ENCODE measurements at regions not wholly inside any gene's neighbourhood (a gene's known extent, or its start where the extent isn't known, plus 50 kb on each side); places are given as distances from the start of the nearest gene placed in this dataset.

DNA sequence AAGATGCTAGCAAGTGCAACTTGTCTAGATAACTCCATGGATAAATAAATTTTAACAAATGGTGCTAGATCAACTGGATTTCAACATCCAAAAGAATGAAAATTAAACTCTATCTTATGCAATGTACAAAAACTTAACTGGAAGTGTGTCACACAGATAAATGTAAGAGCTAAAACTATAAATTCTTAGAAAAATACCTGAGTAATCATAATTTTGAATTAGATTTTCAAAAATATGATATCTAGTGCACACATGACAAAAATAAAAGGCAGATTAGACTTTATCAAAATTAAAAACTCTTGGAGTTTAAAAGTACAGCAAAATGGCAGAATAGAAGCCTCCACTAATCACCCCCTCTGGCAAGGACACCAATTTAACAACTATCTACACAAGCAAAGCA lies 1791.2 kb upstream of the CDH6 start:
- TF ChIP-seq ZFP30 (CRISPR knock-in tag; IDR thresholded peaks at IDR 0.05) (no peak), ZNF70 (CRISPR knock-in tag; IDR thresholded peaks at IDR 0.05) (no peak), ARNTL (CRISPR knock-in tag; IDR thresholded peaks at IDR 0.05; ENCODE audit: borderline replicate concordance, low read depth) (no peak), ZNF8 (CRISPR knock-in tag; IDR thresholded peaks at IDR 0.05) (no peak), BACH2 (CRISPR knock-in tag; IDR thresholded peaks at IDR 0.05; ENCODE audit: borderline replicate concordance) (no peak), RARB (CRISPR knock-in tag; IDR thresholded peaks at IDR 0.05) (no peak), TCF4 (CRISPR knock-in tag; IDR thresholded peaks at IDR 0.05; ENCODE audit: borderline replicate concordance) (no peak), ESRRG (CRISPR knock-in tag; IDR thresholded peaks at IDR 0.05) (no peak), ZC3H10 (CRISPR knock-in tag; IDR thresholded peaks at IDR 0.05) (no peak), CSDC2 (CRISPR knock-in tag; IDR thresholded peaks at IDR 0.05) (no peak)
- TF ChIP-seq, protein P1, sequence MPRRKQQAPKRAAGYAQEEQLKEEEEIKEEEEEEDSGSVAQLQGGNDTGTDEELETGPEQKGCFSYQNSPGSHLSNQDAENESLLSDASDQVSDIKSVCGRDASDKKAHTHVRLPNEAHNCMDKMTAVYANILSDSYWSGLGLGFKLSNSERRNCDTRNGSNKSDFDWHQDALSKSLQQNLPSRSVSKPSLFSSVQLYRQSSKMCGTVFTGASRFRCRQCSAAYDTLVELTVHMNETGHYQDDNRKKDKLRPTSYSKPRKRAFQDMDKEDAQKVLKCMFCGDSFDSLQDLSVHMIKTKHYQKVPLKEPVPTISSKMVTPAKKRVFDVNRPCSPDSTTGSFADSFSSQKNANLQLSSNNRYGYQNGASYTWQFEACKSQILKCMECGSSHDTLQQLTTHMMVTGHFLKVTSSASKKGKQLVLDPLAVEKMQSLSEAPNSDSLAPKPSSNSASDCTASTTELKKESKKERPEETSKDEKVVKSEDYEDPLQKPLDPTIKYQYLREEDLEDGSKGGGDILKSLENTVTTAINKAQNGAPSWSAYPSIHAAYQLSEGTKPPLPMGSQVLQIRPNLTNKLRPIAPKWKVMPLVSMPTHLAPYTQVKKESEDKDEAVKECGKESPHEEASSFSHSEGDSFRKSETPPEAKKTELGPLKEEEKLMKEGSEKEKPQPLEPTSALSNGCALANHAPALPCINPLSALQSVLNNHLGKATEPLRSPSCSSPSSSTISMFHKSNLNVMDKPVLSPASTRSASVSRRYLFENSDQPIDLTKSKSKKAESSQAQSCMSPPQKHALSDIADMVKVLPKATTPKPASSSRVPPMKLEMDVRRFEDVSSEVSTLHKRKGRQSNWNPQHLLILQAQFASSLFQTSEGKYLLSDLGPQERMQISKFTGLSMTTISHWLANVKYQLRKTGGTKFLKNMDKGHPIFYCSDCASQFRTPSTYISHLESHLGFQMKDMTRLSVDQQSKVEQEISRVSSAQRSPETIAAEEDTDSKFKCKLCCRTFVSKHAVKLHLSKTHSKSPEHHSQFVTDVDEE (CRISPR knock-in tag; IDR thresholded peaks at IDR 0.05) = no peak
- TF ChIP-seq, protein P2, sequence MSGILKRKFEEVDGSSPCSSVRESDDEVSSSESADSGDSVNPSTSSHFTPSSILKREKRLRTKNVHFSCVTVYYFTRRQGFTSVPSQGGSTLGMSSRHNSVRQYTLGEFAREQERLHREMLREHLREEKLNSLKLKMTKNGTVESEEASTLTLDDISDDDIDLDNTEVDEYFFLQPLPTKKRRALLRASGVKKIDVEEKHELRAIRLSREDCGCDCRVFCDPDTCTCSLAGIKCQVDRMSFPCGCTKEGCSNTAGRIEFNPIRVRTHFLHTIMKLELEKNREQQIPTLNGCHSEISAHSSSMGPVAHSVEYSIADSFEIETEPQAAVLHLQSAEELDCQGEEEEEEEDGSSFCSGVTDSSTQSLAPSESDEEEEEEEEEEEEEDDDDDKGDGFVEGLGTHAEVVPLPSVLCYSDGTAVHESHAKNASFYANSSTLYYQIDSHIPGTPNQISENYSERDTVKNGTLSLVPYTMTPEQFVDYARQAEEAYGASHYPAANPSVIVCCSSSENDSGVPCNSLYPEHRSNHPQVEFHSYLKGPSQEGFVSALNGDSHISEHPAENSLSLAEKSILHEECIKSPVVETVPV (CRISPR knock-in tag; IDR thresholded peaks at IDR 0.05) = no peak

All from SK-N-SH treated with all-trans-retinoic acid at 6 μM for 48 hours (cell line).